K562 (cell line): ENCODE measurements at regions not wholly inside any gene's neighbourhood (a gene's known extent, or its start where the extent isn't known, plus 50 kb on each side); places are given as distances from the start of the nearest gene placed in this dataset.

Source experiments
- ATAC-seq: fragments of 200-7000 bp; cut with Tn5 transposase; 3 replicates; pipeline ENCODE4 v1.9.1; 2020; ENCODE audit warnings: moderate library complexity
- BruUV-seq: library from RNA; stranded (reverse); fragments of 400-500 nt; replicated peaks from 2 replicates; lab custom pipeline; 2021; lab: Mats Ljungman, UMichigan
- CTCF ChIA-PET: fragments of 300-600 bp; formaldehyde crosslinking; extraction: SDS; loops from one replicate; lab custom pipeline; 2021; ENCODE audit warnings: low intra/inter-chr PET ratio; lab: Yijun Ruan, JAX
- POLR2A ChIA-PET: fragments of 300-600, 350-650 bp; sonication (Branson Sonifier 250); formaldehyde crosslinking; extraction: SDS; loops from one replicate; lab custom pipeline; 2021; ENCODE audit warnings: antibody characterized with exemption, inconsistent platforms; lab: Yijun Ruan, JAX
- DNase-seq, 4 experiments: peaks; one replicate each; pipeline versions ENCODE4 v3.0.0 to v3.0.0-alpha.2; 2011 to 2018; ENCODE audit warnings: low spot score in 3 of 4, mixed read lengths in 3 of 4; ENCODE audit errors: extremely low read depth in 1 of 4
- FAIRE-seq: peaks from 2 replicates; lab custom pipeline; 2011; peaks lifted over from hg19 to GRCh38; lab: Jason Lieb, UNC
- H2AFZ ChIP-seq: 2 replicates; pipeline ENCODE4 v1.6.0; 2011; ENCODE audit warnings: low read depth, low read length, control low read depth, inconsistent platforms
- H3K27ac ChIP-seq: fragments of 200-600 bp; 3 replicates; pipeline ENCODE4 v1.8.0; 2011; ENCODE audit warnings: low read depth, mild to moderate bottlenecking, control low read depth, inconsistent platforms, low read length, moderate library complexity, mixed read lengths; ENCODE audit errors: extremely low read depth
- H3K27me3 ChIP-seq, 2 experiments: fragments of 300-600 bp in 1 of 2; 2 replicates in 1 of 2; 3 replicates in 1 of 2; pipeline versions ENCODE4 v1.6.0 to v1.8.0; 2011; ENCODE audit warnings: inconsistent platforms in 2 of 2, low read length in 2 of 2, mild to moderate bottlenecking in 1 of 2, mixed read lengths in 1 of 2, moderate library complexity in 1 of 2; ENCODE audit not compliant: control insufficient read depth in 2 of 2, insufficient read depth in 2 of 2
- H3K36me3 ChIP-seq: fragments of 300-600 bp; 3 replicates; pipeline ENCODE4 v1.8.0; 2011; ENCODE audit warnings: mild to moderate bottlenecking, low read length, inconsistent platforms; ENCODE audit not compliant: control insufficient read depth, insufficient read depth
- H3K4me1 ChIP-seq, 2 experiments: fragments of 200-600 bp in 1 of 2; replicated peaks in 1 of 2; 2 replicates in 1 of 2; 3 replicates in 1 of 2; pipeline versions ENCODE4 v1.5.1 to v1.8.0; 2011; ENCODE audit warnings: inconsistent platforms in 2 of 2, low read length in 2 of 2, mild to moderate bottlenecking in 1 of 2, mixed read lengths in 1 of 2, moderate library complexity in 1 of 2; ENCODE audit not compliant: control insufficient read depth in 2 of 2, insufficient read depth in 2 of 2
- H3K4me2 ChIP-seq: 2 replicates; pipeline ENCODE4 v1.6.1; 2011; ENCODE audit warnings: low read length, control low read depth, inconsistent platforms, mixed read lengths; ENCODE audit not compliant: insufficient read depth
- H3K4me3 ChIP-seq: fragments of 200-600 bp; sonication (generic), shearing (Covaris generic); 2 replicates; pipeline ENCODE4 v1.5.1; 2016; ENCODE audit warnings: control low read depth, inconsistent platforms
- H3K79me2 ChIP-seq: fragments of 200-600 bp; 3 replicates; pipeline ENCODE4 v1.8.0; 2011; ENCODE audit warnings: low read length, inconsistent platforms; ENCODE audit not compliant: control insufficient read depth, insufficient read depth
- H3K9ac ChIP-seq, 2 experiments: 2 replicates each; pipeline versions ENCODE4 v1.6.0 to v1.6.1; 2011; ENCODE audit warnings: low read depth in 2 of 2, low read length in 2 of 2, control low read depth in 1 of 2, inconsistent platforms in 1 of 2, mild to moderate bottlenecking in 1 of 2, mixed read lengths in 1 of 2; ENCODE audit not compliant: insufficient read depth in 1 of 2
- H3K9me1 ChIP-seq: one replicate; pipeline ENCODE4 v1.6.0; 2011; ENCODE audit warnings: inconsistent platforms, mild to moderate bottlenecking, low read length, moderate library complexity; ENCODE audit not compliant: control insufficient read depth, insufficient read depth
- H3K9me3 ChIP-seq: replicated peaks from 2 replicates; pipeline ENCODE4 v1.5.1; 2011; ENCODE audit warnings: low read depth, low read length, inconsistent platforms; ENCODE audit not compliant: control insufficient read depth, insufficient read depth
- H4K20me1 ChIP-seq: replicated peaks from 2 replicates; pipeline ENCODE4 v1.6.1; 2011; ENCODE audit warnings: low read length, inconsistent platforms, mixed read lengths; ENCODE audit not compliant: control insufficient read depth, insufficient read depth
- CBX1 ChIP-seq: sonication (generic); IDR thresholded peaks from 2 replicates; pipeline ENCODE4 v1.6.1; 2016; ENCODE audit warnings: antibody characterized with exemption, low read depth, mild to moderate bottlenecking
- DDX20 ChIP-seq: fragments of 450-650 bp; IDR thresholded peaks from 2 replicates; pipeline ENCODE4 v1.6.1; 2016; ENCODE audit warnings: missing genetic modification characterization, low read depth, mild to moderate bottlenecking, missing compliant biosample characterization, moderate library complexity
- FOXP1 ChIP-seq: sonication (generic); formaldehyde crosslinking; IDR thresholded peaks from 2 replicates; pipeline ENCODE4 v1.8.0; 2022; ENCODE audit warnings: mild to moderate bottlenecking, missing genetic modification reagents
- HOXB6 ChIP-seq: fragments of 250-450 bp; sonication (Bioruptor Pico); IDR thresholded peaks from 2 replicates; pipeline ENCODE4 v1.5.1; 2022; ENCODE audit warnings: mild to moderate bottlenecking, borderline replicate concordance
- NR0B1 ChIP-seq: fragments of 450-650 bp; IDR thresholded peaks from one replicate; pipeline ENCODE4 v1.6.1; 2018; ENCODE audit warnings: mild to moderate bottlenecking, moderate library complexity; ENCODE audit not compliant: partially characterized antibody
- POLR2AphosphoS5 ChIP-seq: IDR thresholded peaks from 2 replicates; pipeline ENCODE4 v1.6.1; 2011; ENCODE audit warnings: mild to moderate bottlenecking, low read depth, low read length, moderate library complexity; ENCODE audit not compliant: control insufficient read depth, insufficient read depth
- SNRNP70 ChIP-seq: fragments of 200-400 bp; formaldehyde crosslinking; optimal IDR thresholded peaks from 2 replicates; pipeline ENCODE3; 2017; ENCODE audit warnings: low read depth, low read length
- SREBF2 ChIP-seq: sonication (generic); formaldehyde crosslinking; IDR thresholded peaks from 2 replicates; pipeline ENCODE4 v1.4.0; 2020; ENCODE audit warnings: mild to moderate bottlenecking, missing genetic modification reagents
- ZNF146 ChIP-seq: IDR thresholded peaks from one replicate; pipeline ENCODE4 v1.6.1; 2018; ENCODE audit warnings: missing compliant biosample characterization; ENCODE audit not compliant: unreplicated experiment
- WGBS: fragments of 100-300 bp; shearing (Covaris generic); methylation state at CpG from one replicate; pipeline ENCODE4 v1.1.6; 2016; ENCODE audit warnings: low coverage, mixed read lengths; ENCODE audit not compliant: insufficient coverage; ENCODE audit errors: missing lambda C conversion rate; 5-methylcytosine and 5-hydroxymethylcytosine counted together
- in situ Hi-C: fragments of 300-500 bp; cut with MboI; formaldehyde crosslinking; loops from 4 replicates; pipeline ENCODE4 v1.15.0; 2018; ENCODE audit warnings: inconsistent platforms, mixed read lengths
- intact Hi-C: fragments of 100-400 bp; cut with micrococcal nuclease; formaldehyde crosslinking; loops from 2 replicates; pipeline ENCODE4 v1.14.2; 2022

- no TSS peak for BruUV-seq
- in situ Hi-C loops, result no loop called here
Measured at GRCh38 chr3:34444137-34444536, 645.7 kb downstream of the PDCD6IP start.

GRCh38 chr3:34449305-34449704 is 650.9 kb downstream of the PDCD6IP start:
- H3K4me1 ChIP-seq, result no peaks in the 10 kb centered on the region
- ATAC-seq (no peak), FAIRE-seq (no peak), DNase-seq (no peak)
- no peaks in the 10 kb centered on the region for H4K20me1 ChIP-seq
- BruUV-seq, result no TSS peak
- H3K4me2 ChIP-seq, result no peak overlapping the region
- H3K4me3 ChIP-seq, result no peak overlapping the region
- no peaks in the 10 kb centered on the region for H3K27me3 ChIP-seq
- no peaks in the 10 kb centered on the region for H3K36me3 ChIP-seq
- no peak overlapping the region for H3K27ac ChIP-seq
- no peaks in the 10 kb centered on the region for H3K79me2 ChIP-seq
- no peak for TF ChIP-seq DDX20 (tag)
- TF ChIP-seq CBX1, result no peak
- no peak for TF ChIP-seq SREBF2 (CRISPR knock-in tag)
- TF ChIP-seq SNRNP70, result no peak
- no peak for TF ChIP-seq POLR2AphosphoS5
- TF ChIP-seq HOXB6 (CRISPR knock-in tag), result no peak
- ChIA-PET CTCF (no interaction called here), POLR2A (no interaction called here)
- H3K9me3 ChIP-seq, result peaks cover 2% of the 10 kb centered on the region; the same call in 1 of the 2 replicates
- H3K9me1 ChIP-seq, result no peaks in the 10 kb centered on the region
- intact Hi-C loops (no loop called here), in situ Hi-C loops (no loop called here)
- no peak overlapping the region for H3K9ac ChIP-seq
- 0% methylated on average over 3 of the region's 3 CpGs for WGBS
- H2AFZ ChIP-seq, result no peak overlapping the region

More at GRCh38 chr3:34444137-34444536, 645.7 kb downstream of the PDCD6IP start:
- no peaks in the 10 kb centered on the region for H3K36me3 ChIP-seq
- POLR2A ChIA-PET, result no interaction called here
- peak; percentile 65 for TF ChIP-seq ZNF146 (CRISPR knock-in tag)
- TF ChIP-seq NR0B1, result no peak
- no peak for TF ChIP-seq FOXP1 (CRISPR knock-in tag)
- no peaks in the 10 kb centered on the region for H3K9me1 ChIP-seq
- peaks cover 3% of the 10 kb centered on the region for H3K9me3 ChIP-seq
- no peaks in the 10 kb centered on the region for H3K4me1 ChIP-seq
- DNase-seq (no peak), FAIRE-seq (no peak), ATAC-seq (no peak)
- H4K20me1 ChIP-seq, result no peaks in the 10 kb centered on the region
- intact Hi-C loops, result no loop called here
- no peak overlapping the region for H3K4me2 ChIP-seq
- no peak overlapping the region for H3K27ac ChIP-seq
- no peaks in the 10 kb centered on the region for H3K79me2 ChIP-seq
- H3K9ac ChIP-seq, result no peak overlapping the region
- CTCF ChIA-PET, result no interaction called here
- no peak overlapping the region for H2AFZ ChIP-seq
- no peak overlapping the region for H3K4me3 ChIP-seq
- H3K27me3 ChIP-seq, result no peaks in the 10 kb centered on the region
